ENCODE measurements at regions not wholly inside any gene's neighbourhood (a gene's known extent, or its start where the extent isn't known, plus 50 kb on each side); places are given as distances from the start of the nearest gene placed in this dataset.

- no peak overlapping the region for H3K27ac Mint-ChIP-seq
- no peaks in the 10 kb centered on the region for H3K4me1 Mint-ChIP-seq
- no peak overlapping the region for H3K4me3 Mint-ChIP-seq
- intact Hi-C loops (cut with micrococcal nuclease): no loop called here
- no peaks in the 10 kb centered on the region for H3K36me3 Mint-ChIP-seq (ENCODE audit: low read depth)
- H3K27me3 Mint-ChIP-seq: peaks cover 1% of the 10 kb centered on the region
- DNase-seq: no peak
- H3K9me3 Mint-ChIP-seq: no peaks in the 10 kb centered on the region
These were observed 452.7 kb upstream of the TMPO start for GRCh38 chr12:98062464-98063245.

GRCh38 chr12:98064501-98064900 lies 450.9 kb upstream of the TMPO start:
- intact Hi-C loops (cut with micrococcal nuclease): no loop called here
- Mint-ChIP-seq H3K9me3 (no peaks in the 10 kb centered on the region), H3K4me3 (no peak overlapping the region), H3K27me3 (no peaks in the 10 kb centered on the region), H3K36me3 (ENCODE audit: low read depth) (no peaks in the 10 kb centered on the region), H3K4me1 (no peaks in the 10 kb centered on the region), H3K27ac (no peak overlapping the region)
- DNase-seq: no peak

GRCh38 chr12:98067795-98068194 lies 447.6 kb upstream of the TMPO start:
- H3K36me3 Mint-ChIP-seq (ENCODE audit: low read depth): no peaks in the 10 kb centered on the region
- no peak overlapping the region for H3K27ac Mint-ChIP-seq
- no peaks in the 10 kb centered on the region for H3K9me3 Mint-ChIP-seq
- intact Hi-C loops (cut with micrococcal nuclease): no loop called here
- H3K27me3 Mint-ChIP-seq: no peaks in the 10 kb centered on the region
- no peak for DNase-seq
- no peaks in the 10 kb centered on the region for H3K4me1 Mint-ChIP-seq
- no peak overlapping the region for H3K4me3 Mint-ChIP-seq

- Mint-ChIP-seq H3K4me3 (no peak overlapping the region), H3K4me1 (no peaks in the 10 kb centered on the region), H3K36me3 (ENCODE audit: low read depth) (no peaks in the 10 kb centered on the region), H3K9me3 (no peaks in the 10 kb centered on the region), H3K27me3 (no peaks in the 10 kb centered on the region), H3K27ac (no peak overlapping the region)
- DNase-seq: no peak
- intact Hi-C loops (cut with micrococcal nuclease): no loop called here
These were observed 441.8 kb upstream of the TMPO start for GRCh38 chr12:98073610-98074009.

GRCh38 chr12:98074286-98074685 lies 441.1 kb upstream of the TMPO start:
- H3K27me3 Mint-ChIP-seq: no peaks in the 10 kb centered on the region
- H3K4me3 Mint-ChIP-seq: no peak overlapping the region
- DNase-seq: no peak
- H3K36me3 Mint-ChIP-seq (ENCODE audit: low read depth): no peaks in the 10 kb centered on the region
- H3K4me1 Mint-ChIP-seq: no peaks in the 10 kb centered on the region
- no peaks in the 10 kb centered on the region for H3K9me3 Mint-ChIP-seq
- intact Hi-C loops (cut with micrococcal nuclease): no loop called here
- H3K27ac Mint-ChIP-seq: no peak overlapping the region

- H3K9me3 Mint-ChIP-seq: peaks cover 3% of the 10 kb centered on the region
- H3K36me3 Mint-ChIP-seq (ENCODE audit: low read depth): no peaks in the 10 kb centered on the region
- intact Hi-C loops (cut with micrococcal nuclease): no loop called here
- no peaks in the 10 kb centered on the region for H3K27me3 Mint-ChIP-seq
- no peak overlapping the region for H3K27ac Mint-ChIP-seq
- H3K4me1 Mint-ChIP-seq: no peaks in the 10 kb centered on the region
- DNase-seq: no peak
- no peak overlapping the region for H3K4me3 Mint-ChIP-seq
These were observed 431.0 kb upstream of the TMPO start for GRCh38 chr12:98084391-98084790.

- Mint-ChIP-seq H3K27me3 (no peaks in the 10 kb centered on the region), H3K9me3 (peaks cover 4% of the 10 kb centered on the region), H3K36me3 (ENCODE audit: low read depth) (no peaks in the 10 kb centered on the region), H3K4me3 (no peak overlapping the region), H3K27ac (no peak overlapping the region), H3K4me1 (no peaks in the 10 kb centered on the region)
- intact Hi-C loops (cut with micrococcal nuclease): no loop called here
- no peak for DNase-seq
These were observed 430.2 kb upstream of the TMPO start for GRCh38 chr12:98085046-98085755.

GRCh38 chr12:98090731-98091130 lies 424.7 kb upstream of the TMPO start:
- Mint-ChIP-seq H3K9me3 (peaks cover 4% of the 10 kb centered on the region), H3K4me1 (no peaks in the 10 kb centered on the region), H3K4me3 (no peak overlapping the region), H3K27ac (no peak overlapping the region), H3K27me3 (no peaks in the 10 kb centered on the region), H3K36me3 (ENCODE audit: low read depth) (no peaks in the 10 kb centered on the region)
- DNase-seq: no peak
- intact Hi-C loops (cut with micrococcal nuclease): no loop called here

GRCh38 chr12:98096436-98096835 lies 419.0 kb upstream of the TMPO start:
- no peak for DNase-seq
- H3K4me1 Mint-ChIP-seq: no peaks in the 10 kb centered on the region
- no peak overlapping the region for H3K4me3 Mint-ChIP-seq
- no peaks in the 10 kb centered on the region for H3K27me3 Mint-ChIP-seq
- no peaks in the 10 kb centered on the region for H3K9me3 Mint-ChIP-seq
- no peaks in the 10 kb centered on the region for H3K36me3 Mint-ChIP-seq (ENCODE audit: low read depth)
- intact Hi-C loops (cut with micrococcal nuclease): no loop called here
- H3K27ac Mint-ChIP-seq: no peak overlapping the region

GRCh38 chr12:98106031-98106683 lies 409.2 kb upstream of the TMPO start:
- intact Hi-C loops (cut with micrococcal nuclease): no loop called here
- H3K27ac Mint-ChIP-seq: no peak overlapping the region
- H3K27me3 Mint-ChIP-seq: peaks cover 2% of the 10 kb centered on the region
- no peak for DNase-seq
- no peaks in the 10 kb centered on the region for H3K36me3 Mint-ChIP-seq (ENCODE audit: low read depth)
- no peaks in the 10 kb centered on the region for H3K9me3 Mint-ChIP-seq
- H3K4me1 Mint-ChIP-seq: no peaks in the 10 kb centered on the region
- no peak overlapping the region for H3K4me3 Mint-ChIP-seq

GRCh38 chr12:98109266-98109665 lies 406.1 kb upstream of the TMPO start:
- Mint-ChIP-seq H3K4me1 (no peaks in the 10 kb centered on the region), H3K36me3 (ENCODE audit: low read depth) (no peaks in the 10 kb centered on the region), H3K4me3 (no peak overlapping the region), H3K27me3 (peaks cover 2% of the 10 kb centered on the region), H3K27ac (no peak overlapping the region), H3K9me3 (no peaks in the 10 kb centered on the region)
- intact Hi-C loops (cut with micrococcal nuclease): no loop called here
- no peak for DNase-seq

- no peak for DNase-seq
- Mint-ChIP-seq H3K9me3 (no peaks in the 10 kb centered on the region), H3K27ac (no peak overlapping the region), H3K27me3 (no peaks in the 10 kb centered on the region), H3K4me3 (no peak overlapping the region), H3K4me1 (no peaks in the 10 kb centered on the region), H3K36me3 (ENCODE audit: low read depth) (no peaks in the 10 kb centered on the region)
- intact Hi-C loops (cut with micrococcal nuclease): no loop called here
These were observed 404.9 kb upstream of the TMPO start for GRCh38 chr12:98110536-98110935.

GRCh38 chr12:98113548-98113947 lies 401.8 kb upstream of the TMPO start:
- Mint-ChIP-seq H3K4me1 (no peaks in the 10 kb centered on the region), H3K36me3 (ENCODE audit: low read depth) (no peaks in the 10 kb centered on the region), H3K9me3 (no peaks in the 10 kb centered on the region), H3K27me3 (no peaks in the 10 kb centered on the region), H3K27ac (no peak overlapping the region), H3K4me3 (no peak overlapping the region)
- no peak for DNase-seq
- intact Hi-C loops (cut with micrococcal nuclease): no loop called here

GRCh38 chr12:98121963-98122362 lies 393.4 kb upstream of the TMPO start:
- no peak overlapping the region for H3K4me3 Mint-ChIP-seq
- no peaks in the 10 kb centered on the region for H3K9me3 Mint-ChIP-seq
- intact Hi-C loops (cut with micrococcal nuclease): no loop called here
- no peaks in the 10 kb centered on the region for H3K36me3 Mint-ChIP-seq (ENCODE audit: low read depth)
- H3K4me1 Mint-ChIP-seq: no peaks in the 10 kb centered on the region
- DNase-seq: no peak
- no peak overlapping the region for H3K27ac Mint-ChIP-seq
- peaks cover 2% of the 10 kb centered on the region for H3K27me3 Mint-ChIP-seq

Measured in activated CD4-positive, alpha-beta T cell treated with anti-CD3 and anti-CD28 coated beads, Interleukin-2, amount 10 ng/mL, durations not matched to agents 24 days and 14 days (primary cell).